ENCODE measurements at regions not wholly inside any gene's neighbourhood (a gene's known extent, or its start where the extent isn't known, plus 50 kb on each side); places are given as distances from the start of the nearest gene placed in this dataset.

DNA sequence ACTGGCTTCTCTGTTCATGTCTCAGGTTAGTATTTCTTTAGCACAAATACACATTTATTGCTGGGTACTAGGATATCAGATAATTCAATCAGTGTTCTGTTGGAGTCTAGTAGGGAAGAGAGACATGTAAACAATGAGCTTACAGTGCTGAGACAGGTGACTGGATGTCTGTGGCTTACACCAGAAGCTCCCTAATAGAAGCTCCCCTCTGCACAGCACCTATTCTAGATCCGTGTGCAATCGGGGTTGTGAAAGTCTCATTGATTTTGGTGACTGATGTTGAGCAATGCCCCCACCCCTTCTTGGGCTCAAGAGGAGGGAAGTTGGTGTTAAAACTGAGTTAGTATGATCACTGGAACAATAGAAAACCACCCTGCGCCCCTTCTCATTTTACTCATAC, 279.2 kb downstream of the RPS6KC1 start:
- TF ChIP-seq CREB1 (CRISPR knock-in tag; IDR thresholded peaks at IDR 0.05) = no peak
- no peak for TF ChIP-seq SP1 (CRISPR knock-in tag; conservative IDR thresholded peaks at IDR 0.05)
- no peak for TF ChIP-seq CTCF (IDR thresholded peaks at IDR 0.05)
- no peak for TF ChIP-seq NR3C1 (CRISPR knock-in tag; conservative IDR thresholded peaks at IDR 0.05; ENCODE audit: low read depth)
